HEK293 (cell line): ENCODE measurements at regions not wholly inside any gene's neighbourhood (a gene's known extent, or its start where the extent isn't known, plus 50 kb on each side); places are given as distances from the start of the nearest gene placed in this dataset.

Experiments used
- EGR2 ChIP-seq: fragments of 450-650 bp; formaldehyde crosslinking; IDR thresholded peaks from 2 replicates; pipeline ENCODE4 v1.5.1; 2016; ENCODE audit warnings: low read depth, missing biosample characterization, missing genetic modification characterization
- SP2 ChIP-seq: fragments of 450-650 bp; formaldehyde crosslinking; IDR thresholded peaks from 2 replicates; pipeline ENCODE4 v1.5.1; 2016; ENCODE audit warnings: missing biosample characterization, missing genetic modification characterization
- ZFP3 ChIP-seq: fragments of 450-650 bp; formaldehyde crosslinking; IDR thresholded peaks from 2 replicates; pipeline ENCODE4 v1.5.1; 2016; ENCODE audit warnings: low read depth, missing biosample characterization, missing genetic modification characterization
- ZNF175 ChIP-seq: fragments of 450-650 bp; formaldehyde crosslinking; IDR thresholded peaks from 2 replicates; pipeline ENCODE4 v1.5.1; 2016; ENCODE audit warnings: missing biosample characterization, missing genetic modification characterization
- TF ChIP-seq, protein P1 (sequence below): fragments of 450-650 bp; formaldehyde crosslinking; IDR thresholded peaks from 2 replicates; pipeline ENCODE4 v1.5.1; 2016; ENCODE audit warnings: missing biosample characterization, missing genetic modification characterization
- TF ChIP-seq, protein P2 (sequence below): fragments of 450-650 bp; formaldehyde crosslinking; conservative IDR thresholded peaks from 2 replicates; pipeline ENCODE4 v1.5.1; 2016; ENCODE audit warnings: low read depth, missing biosample characterization, missing genetic modification characterization

DNA sequence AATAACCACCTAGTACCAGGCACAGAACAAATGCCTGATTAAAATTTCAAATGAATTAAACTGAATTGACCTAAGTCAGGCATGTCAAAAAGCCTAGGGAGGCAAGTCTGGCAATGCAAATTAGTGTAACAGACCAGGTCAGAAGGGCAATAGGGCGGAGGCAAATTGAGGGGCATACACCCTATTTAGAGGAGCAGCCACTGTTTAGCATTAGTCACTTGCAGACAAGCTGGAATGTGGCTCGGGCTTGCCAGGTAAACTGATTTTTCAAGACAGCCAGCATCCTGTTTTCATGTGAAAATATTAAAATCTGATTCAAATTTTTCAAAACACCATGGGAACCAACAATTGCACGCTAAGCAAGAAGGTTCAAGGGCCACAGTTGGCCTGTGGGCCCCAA lies 160.3 kb downstream of the EN1 start:
- no peak for TF ChIP-seq SP2 (tag by site-specific recombination)
- TF ChIP-seq, protein P1, sequence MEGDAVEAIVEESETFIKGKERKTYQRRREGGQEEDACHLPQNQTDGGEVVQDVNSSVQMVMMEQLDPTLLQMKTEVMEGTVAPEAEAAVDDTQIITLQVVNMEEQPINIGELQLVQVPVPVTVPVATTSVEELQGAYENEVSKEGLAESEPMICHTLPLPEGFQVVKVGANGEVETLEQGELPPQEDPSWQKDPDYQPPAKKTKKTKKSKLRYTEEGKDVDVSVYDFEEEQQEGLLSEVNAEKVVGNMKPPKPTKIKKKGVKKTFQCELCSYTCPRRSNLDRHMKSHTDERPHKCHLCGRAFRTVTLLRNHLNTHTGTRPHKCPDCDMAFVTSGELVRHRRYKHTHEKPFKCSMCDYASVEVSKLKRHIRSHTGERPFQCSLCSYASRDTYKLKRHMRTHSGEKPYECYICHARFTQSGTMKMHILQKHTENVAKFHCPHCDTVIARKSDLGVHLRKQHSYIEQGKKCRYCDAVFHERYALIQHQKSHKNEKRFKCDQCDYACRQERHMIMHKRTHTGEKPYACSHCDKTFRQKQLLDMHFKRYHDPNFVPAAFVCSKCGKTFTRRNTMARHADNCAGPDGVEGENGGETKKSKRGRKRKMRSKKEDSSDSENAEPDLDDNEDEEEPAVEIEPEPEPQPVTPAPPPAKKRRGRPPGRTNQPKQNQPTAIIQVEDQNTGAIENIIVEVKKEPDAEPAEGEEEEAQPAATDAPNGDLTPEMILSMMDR, result no peak
- TF ChIP-seq ZFP3, result no peak
- TF ChIP-seq EGR2 (tag by site-specific recombination), result no peak
- TF ChIP-seq, protein P2, sequence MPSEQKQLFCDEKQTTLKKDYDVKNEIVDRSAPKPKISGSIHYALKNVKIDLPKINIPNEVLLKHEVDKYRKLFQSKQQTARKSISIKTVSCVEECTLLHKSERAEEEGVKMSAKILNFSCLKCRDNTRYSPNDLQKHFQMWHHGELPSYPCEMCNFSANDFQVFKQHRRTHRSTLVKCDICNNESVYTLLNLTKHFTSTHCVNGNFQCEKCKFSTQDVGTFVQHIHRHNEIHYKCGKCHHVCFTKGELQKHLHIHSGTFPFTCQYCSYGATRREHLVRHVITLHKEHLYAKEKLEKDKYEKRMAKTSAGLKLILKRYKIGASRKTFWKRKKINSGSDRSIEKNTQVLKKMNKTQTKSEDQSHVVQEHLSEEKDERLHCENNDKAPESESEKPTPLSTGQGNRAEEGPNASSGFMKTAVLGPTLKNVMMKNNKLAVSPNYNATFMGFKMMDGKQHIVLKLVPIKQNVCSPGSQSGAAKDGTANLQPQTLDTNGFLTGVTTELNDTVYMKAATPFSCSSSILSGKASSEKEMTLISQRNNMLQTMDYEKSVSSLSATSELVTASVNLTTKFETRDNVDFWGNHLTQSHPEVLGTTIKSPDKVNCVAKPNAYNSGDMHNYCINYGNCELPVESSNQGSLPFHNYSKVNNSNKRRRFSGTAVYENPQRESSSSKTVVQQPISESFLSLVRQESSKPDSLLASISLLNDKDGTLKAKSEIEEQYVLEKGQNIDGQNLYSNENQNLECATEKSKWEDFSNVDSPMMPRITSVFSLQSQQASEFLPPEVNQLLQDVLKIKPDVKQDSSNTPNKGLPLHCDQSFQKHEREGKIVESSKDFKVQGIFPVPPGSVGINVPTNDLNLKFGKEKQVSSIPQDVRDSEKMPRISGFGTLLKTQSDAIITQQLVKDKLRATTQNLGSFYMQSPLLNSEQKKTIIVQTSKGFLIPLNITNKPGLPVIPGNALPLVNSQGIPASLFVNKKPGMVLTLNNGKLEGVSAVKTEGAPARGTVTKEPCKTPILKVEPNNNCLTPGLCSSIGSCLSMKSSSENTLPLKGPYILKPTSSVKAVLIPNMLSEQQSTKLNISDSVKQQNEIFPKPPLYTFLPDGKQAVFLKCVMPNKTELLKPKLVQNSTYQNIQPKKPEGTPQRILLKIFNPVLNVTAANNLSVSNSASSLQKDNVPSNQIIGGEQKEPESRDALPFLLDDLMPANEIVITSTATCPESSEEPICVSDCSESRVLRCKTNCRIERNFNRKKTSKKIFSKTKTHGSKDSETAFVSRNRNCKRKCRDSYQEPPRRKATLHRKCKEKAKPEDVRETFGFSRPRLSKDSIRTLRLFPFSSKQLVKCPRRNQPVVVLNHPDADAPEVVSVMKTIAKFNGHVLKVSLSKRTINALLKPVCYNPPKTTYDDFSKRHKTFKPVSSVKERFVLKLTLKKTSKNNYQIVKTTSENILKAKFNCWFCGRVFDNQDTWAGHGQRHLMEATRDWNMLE (tag by site-specific recombination), result no peak
- TF ChIP-seq ZNF175 (tag by site-specific recombination), result no peak
